ENCODE measurements at regions not wholly inside any gene's neighbourhood (a gene's known extent, or its start where the extent isn't known, plus 50 kb on each side); places are given as distances from the start of the nearest gene placed in this dataset.

DNA sequence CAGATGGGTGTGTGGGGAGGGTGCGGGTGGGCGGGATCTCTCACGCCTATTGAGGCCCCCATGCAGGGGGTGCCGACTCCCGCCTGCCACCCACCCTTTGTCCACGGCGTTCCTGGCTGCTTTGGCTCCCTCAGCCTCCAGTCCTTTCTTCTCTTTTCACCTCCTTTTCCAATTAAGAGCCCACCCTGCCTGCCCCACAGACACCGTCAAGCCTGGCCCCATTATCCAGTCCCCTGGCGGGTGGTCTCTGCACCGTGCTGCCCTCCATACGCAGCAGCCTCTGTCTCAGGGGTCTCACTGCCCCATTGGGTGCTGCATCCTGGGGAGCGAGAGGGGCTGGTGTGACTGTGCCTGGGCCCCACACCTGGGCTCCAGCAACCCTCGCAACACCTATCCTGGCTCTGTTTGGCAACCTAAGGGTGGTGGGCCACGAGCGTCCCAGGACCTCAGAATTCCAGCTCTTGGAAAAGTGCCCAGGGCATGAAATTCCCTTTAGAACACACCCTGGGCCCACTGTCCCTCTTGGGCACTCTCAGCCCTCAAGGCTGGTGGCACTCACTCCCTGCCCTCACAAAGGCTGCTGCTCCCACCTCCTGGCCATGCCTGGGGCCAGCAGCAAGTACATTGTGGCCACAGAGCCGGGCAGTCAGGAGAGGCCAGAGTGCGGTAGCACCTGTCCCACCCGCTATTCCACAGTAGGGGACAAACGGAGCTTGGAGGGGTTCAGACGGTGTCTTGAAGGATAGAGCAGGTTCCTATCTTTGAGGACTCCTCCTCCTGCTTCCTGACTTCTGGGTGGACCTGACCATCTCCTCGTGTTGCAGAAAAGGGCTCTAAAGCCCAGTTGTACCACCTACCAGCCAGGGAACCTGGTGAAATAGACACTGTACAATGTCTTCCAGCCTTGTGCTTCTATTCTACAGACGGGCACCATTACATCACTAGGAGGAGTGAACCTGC, 114.1 kb downstream of the KIF26A start:
- DNase-seq (ENCODE audit: low read depth) = no peak
- TF ChIP-seq, protein P1, sequence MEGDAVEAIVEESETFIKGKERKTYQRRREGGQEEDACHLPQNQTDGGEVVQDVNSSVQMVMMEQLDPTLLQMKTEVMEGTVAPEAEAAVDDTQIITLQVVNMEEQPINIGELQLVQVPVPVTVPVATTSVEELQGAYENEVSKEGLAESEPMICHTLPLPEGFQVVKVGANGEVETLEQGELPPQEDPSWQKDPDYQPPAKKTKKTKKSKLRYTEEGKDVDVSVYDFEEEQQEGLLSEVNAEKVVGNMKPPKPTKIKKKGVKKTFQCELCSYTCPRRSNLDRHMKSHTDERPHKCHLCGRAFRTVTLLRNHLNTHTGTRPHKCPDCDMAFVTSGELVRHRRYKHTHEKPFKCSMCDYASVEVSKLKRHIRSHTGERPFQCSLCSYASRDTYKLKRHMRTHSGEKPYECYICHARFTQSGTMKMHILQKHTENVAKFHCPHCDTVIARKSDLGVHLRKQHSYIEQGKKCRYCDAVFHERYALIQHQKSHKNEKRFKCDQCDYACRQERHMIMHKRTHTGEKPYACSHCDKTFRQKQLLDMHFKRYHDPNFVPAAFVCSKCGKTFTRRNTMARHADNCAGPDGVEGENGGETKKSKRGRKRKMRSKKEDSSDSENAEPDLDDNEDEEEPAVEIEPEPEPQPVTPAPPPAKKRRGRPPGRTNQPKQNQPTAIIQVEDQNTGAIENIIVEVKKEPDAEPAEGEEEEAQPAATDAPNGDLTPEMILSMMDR (conservative IDR thresholded peaks at IDR 0.05; ENCODE audit: low read depth, low read length) = no peak
- no peak overlapping the region for H3K4me3 ChIP-seq (ENCODE audit: low read depth, low read length)

DNA sequence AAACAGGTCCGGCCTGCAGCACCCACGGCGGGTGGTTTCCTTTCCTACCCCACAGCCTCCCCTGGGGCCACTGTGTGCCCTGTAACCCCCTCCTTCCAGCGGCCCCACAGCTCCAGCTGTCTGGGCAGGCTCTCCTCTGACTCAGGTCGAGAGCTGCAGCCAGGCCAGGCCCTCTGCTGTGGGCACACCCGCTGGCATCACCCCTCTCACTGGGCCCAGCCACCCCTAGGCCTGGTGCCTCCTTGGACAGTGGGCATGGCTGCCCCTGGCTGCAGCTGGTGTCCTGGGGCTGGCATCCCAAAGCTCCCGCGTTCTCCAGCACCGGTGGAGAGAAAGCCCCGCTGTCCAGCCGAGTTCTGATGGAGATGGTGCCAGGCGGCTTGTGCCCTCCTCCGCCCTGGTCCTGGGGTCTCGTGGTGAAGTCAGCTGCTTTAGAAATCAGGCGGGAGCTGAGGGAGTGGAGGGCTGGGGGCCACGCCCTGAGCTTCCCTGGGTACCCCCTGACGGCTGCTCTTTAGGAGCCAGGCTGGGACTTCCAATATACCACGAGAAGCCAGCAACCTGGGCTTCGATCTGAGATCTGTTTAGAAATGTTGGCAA, 114.9 kb downstream of the KIF26A start:
- no peak overlapping the region for H3K4me3 ChIP-seq (ENCODE audit: low read depth, low read length)
- no peak for DNase-seq (ENCODE audit: low read depth)
- TF ChIP-seq, protein P1 (conservative IDR thresholded peaks at IDR 0.05; ENCODE audit: low read depth, low read length) = no peak

DNA sequence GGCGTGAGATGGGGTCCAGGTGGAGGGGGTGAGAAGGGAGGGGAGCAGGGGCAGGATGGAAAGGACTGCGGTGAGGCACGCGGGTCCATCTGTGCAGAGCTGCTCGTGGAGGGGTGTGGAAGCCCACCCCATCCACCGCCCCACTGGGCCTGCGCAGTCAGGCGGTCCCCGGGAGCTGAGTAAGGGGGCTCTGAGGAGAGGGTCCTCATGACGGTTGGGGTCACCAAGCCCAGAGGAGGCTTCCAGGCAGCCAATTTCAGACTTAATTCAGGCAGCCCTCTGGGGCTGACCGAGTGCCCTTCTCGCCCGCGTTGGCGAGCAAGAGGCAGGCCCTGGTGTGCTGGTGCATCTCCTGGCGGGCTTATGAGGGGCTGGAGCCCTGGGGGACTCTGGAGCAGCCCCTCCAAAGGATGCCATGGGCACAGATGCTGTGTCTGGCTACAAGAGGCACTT, 115.5 kb downstream of the KIF26A start:
- TF ChIP-seq, protein P1 (conservative IDR thresholded peaks at IDR 0.05; ENCODE audit: low read depth, low read length) = no peak
- H3K4me3 ChIP-seq (ENCODE audit: low read depth, low read length) = no peak overlapping the region
- DNase-seq (ENCODE audit: low read depth) = no peak

DNA sequence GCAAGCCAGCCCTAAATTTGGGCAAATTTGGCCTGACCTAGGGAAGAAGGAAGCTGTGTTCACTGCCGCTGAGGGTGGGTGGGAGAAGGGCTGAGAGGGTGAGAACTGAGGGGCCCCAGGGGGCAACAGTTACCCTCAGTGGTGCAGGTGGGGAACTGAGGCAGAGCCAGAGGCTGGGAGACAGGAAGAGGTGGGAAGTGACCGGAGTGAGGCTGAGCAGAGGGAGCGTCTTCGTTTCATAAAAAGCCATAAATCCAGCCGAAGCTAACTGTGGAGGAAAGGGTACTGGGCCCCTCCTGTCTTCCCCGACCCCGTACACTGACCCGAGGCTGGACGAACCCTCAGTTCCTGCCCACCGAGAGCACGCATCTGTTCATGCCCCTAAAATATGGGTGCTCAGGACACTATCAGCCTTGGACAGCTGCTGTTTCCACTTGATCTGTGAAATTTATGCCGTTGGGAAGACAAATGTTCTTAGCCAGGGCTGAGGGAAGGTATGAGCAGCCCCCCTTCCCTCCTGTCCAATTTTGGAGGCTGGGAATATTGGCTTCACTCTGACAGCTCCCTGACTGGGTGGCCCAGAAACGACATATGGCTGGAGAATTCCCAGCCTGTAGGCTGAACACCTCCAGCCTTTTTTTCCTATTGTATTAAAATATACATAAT, 116.5 kb downstream of the KIF26A start:
- no peak overlapping the region for H3K4me3 ChIP-seq (ENCODE audit: low read depth, low read length)
- no peak for DNase-seq (ENCODE audit: low read depth)
- TF ChIP-seq, protein P1 (conservative IDR thresholded peaks at IDR 0.05; ENCODE audit: low read depth, low read length) = no peak

DNA sequence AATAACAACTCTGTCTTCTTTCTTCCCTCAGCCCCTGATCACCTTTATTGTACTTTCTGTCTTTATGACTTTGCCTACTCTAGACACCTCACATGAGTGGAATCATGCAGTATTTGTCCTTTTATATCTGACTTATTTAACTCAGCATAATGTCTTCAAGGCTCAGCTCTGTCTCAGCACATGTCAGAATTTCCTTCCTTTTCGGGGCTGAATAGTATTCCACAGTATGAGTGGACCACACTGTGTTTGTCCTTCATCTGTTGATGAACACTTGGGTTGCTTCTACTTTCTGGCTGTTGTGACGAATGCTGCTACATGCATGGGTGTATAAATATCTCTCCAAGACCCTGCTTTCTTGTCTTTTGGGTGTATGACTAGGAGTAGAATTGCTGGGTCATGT, 117.6 kb downstream of the KIF26A start:
- no peak for DNase-seq (ENCODE audit: low read depth)
- H3K4me3 ChIP-seq (ENCODE audit: low read depth, low read length) = no peak overlapping the region
- TF ChIP-seq, protein P1 (conservative IDR thresholded peaks at IDR 0.05; ENCODE audit: low read depth, low read length) = no peak

DNA sequence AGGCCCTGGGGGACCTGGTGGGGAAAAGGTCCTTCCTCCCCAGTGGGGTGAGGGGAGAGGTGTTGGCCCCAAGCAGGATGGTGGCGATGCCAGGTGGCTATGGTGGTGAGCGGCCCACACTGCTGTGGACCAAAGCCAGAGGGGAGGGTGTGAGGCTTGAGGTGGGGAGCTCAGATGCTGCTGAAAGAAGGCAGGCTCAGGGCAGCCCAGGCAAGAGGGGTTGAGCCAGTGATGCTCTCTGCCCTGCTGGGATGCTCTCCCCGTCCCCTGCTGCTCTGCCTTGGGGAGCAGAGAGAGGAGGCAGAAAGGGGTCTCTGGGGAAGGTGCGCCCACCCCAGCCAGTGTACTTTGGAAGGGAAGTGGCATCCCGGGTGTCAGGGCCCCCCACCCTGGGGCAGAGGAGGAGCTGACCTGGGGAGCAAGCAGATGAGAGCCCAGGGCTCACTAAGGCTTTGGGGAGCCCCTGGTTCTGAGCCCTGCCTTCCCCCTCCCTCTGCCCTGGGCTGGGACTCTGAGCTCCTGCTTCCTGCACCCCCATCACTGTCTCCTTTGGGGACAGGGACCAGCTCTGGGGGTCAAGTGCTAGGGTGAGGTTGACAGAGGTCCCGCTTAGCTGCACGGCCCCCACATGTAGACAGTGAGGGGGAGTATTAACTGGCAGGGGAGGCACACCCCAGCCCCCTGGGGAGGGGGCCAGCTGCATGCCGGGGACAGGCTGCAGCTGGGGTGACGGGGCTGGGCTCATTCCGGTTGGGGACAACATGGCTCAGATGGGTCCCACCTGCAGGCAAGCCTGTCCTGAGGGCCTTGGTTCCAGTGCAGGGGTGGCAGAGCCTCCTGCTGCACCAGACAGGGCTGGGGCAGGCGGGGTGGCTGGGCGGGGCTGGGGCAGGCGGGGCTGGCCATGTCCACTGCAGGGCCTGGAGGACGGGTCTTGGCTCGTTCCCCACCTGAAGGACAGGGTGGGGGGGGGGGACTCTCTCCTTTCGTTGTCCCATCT, 124.4 kb downstream of the KIF26A start:
- TF ChIP-seq, protein P1 (conservative IDR thresholded peaks at IDR 0.05; ENCODE audit: low read depth, low read length) = no peak
- DNase-seq (ENCODE audit: low read depth) = no peak
- H3K4me3 ChIP-seq (ENCODE audit: low read depth, low read length) = no peak overlapping the region
